ENCODE measurements at regions not wholly inside any gene's neighbourhood (a gene's known extent, or its start where the extent isn't known, plus 50 kb on each side); places are given as distances from the start of the nearest gene placed in this dataset.

DNA sequence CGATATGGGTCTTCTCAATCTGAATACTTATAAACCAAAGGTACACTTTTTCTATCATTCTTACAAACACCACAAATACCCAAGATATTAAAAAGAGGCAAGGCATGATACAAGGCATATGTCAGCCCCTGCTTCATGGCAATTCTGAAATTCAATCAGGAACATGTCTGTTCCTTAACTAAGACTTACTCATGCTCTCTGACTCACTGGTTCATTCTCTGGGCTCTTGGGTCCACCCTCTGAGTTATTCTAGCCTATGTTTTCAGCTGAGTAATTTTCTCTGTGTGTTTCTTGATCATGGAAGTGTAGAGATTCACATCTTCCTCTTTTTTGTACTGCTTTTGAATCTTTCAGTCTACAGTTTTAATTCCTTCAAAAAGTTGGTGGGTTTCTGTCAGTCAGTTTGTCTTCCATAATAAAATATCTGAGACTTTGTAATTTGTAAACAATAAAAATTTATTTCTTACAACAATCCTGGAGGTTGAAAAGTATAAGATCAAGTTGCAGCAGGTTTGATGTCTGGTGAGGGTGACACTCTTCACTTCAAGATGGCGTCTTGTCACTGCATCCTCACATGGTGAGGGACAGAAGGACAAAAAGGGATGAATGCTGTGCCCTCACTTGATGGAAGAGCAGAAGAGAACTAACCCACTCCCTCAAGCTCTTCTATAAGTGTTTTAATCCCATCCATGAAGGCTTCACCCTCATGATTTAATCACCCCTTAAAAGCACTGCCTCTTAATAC is 211.7 kb downstream of the FAM76B start:
- DNase-seq = no peak

DNA sequence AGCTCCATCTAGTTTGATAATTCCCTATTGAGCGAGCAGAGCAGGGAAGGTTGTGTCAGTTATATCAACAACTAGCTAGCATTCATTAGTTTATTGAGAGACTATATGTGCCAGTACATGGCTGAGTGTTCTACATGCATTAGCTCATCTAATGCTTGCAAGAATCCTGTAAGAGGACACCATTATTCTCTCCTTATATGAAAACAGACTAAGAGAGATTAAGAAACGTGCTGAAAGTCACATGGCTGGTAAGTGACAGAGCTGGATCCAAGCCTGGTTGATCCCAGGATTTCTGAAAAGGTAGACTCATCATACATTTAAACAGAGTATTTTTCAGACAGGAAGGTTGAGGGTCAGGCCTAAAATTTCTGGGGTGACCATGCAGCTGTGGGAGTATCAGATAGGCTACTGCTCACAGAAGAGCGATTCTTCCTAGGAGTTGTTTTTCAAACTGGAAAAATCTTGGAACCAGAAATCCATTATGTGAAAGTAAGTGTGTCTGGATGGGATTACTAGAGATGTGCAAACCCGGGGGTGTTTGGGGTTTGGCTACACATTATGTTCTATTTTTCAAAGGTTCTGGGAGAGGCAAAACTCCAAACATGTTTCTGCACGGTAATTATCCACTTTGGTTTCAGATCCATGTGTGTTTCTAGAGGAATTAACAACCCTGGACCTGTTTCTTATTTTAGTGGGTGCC is 213.3 kb downstream of the FAM76B start:
- no peak for DNase-seq

DNA sequence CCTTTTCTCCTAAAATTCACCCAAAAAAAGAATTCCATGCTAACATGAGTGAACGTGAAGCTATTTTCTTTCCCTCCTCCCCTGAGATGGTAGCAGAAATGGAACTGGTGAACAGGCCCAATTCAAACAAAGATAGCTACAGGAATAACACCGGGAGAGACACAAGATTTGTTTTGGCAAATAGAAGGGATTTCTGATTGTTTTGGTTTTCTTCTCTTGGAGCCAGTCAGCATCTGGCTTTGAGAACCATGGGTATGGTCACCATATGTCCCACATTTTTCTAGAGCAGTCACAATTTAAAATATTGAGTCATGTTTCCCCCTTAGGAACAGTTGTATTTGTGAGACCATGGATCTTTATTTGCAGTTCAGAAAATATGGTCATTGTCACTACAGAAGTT is 214.1 kb downstream of the FAM76B start:
- DNase-seq = no peak

DNA sequence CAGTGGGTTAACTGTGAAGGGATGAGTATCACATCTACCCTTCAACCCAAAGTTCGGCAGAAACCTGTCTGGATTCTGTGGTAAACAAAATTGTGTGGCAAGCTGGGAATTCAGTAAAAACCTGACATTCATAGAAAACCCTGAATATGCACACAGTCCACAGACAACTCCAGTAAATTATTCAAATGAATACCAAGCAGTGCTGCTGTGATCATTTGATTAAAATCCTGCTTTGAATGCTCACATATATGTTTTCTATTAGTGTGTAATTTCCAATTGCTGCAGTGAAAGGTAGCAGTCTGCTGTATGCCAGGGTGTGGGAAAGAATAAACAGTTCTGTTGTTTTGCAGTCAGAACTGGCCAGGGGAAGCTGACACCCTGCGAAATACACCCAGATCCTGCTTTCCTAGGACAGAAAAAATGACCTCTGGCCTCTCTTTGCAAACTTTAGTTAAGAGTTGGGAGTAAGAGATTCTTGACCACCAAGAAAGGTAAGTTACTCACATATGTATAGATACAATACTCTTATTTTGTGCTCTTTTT is 217.8 kb downstream of the FAM76B start:
- DNase-seq = no peak

DNA sequence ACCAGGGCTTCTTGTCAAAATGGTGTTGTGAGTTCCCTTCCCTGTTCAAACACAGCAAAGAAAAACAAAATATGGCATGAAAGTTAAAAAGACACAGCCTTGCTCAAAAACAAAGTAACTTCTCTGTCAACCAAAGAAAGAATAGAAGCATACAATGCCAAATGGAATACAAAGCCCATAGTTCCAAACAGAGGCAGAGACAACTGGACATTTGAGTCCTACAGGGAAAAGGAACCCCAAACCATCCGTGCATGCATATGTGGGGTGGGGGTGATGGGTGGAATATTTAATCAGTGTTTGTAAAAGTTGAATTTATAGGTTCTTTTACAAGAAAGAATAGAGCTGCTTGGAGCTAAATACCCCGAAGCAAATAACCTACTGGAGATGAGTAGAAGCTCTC is 218.7 kb downstream of the FAM76B start:
- DNase-seq = no peak

DNA sequence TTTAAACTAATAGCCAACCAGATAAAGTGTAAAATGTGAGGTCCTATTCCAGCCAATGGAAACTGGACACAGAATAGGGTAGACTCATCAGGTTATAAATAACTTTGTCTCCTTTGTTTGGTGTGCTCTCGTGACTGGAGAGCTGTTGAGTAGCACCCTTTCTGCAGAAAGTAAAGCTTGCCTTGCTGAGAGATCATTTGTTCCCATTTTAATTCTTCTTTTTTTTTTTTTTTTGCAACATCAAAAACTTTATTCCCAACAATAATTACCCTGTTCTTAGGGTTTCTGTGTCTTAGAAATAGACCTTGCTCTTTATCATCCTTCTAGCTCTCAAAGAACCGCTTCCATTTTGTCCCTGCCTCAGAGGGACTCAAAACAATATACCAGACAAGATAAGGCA is 220.4 kb downstream of the FAM76B start:
- DNase-seq = no peak

DNA sequence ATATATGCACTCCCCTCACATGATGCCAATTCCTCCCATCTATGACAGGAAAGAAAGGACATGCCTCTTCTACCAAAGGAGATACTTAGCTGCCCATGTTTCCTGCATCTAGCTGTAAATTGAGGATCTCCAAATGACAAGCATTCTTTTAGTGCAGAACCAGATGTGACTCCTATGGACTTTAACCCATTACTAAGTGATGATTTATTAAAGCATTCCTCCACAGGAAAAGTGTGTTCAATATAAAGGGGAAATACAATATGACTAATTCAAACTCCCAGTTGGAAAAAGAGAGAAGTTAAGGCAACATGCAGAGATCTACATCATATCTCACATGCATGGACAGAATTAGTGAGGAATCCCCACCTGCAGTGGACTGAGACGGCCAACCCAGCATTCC is 221.3 kb downstream of the FAM76B start:
- DNase-seq = no peak

DNA sequence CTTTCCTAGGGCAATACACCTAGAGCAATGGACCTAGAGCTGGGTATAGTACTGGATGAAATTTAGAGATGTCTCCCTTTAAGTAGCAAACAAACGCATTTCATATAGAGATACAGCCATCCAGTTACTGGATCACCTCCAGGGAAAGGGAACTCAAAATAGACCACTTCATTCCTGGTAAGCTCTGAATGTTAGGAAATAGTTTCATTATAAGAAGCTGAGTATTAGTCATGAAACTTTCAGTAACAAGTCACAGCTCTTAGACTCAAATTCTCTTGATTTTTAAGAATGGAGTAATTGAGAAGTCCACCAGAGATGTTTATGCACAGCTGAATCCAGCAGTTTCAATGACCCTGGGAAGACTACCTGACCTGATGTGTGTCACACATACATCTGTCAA is 221.9 kb downstream of the FAM76B start:
- no peak for DNase-seq

DNA sequence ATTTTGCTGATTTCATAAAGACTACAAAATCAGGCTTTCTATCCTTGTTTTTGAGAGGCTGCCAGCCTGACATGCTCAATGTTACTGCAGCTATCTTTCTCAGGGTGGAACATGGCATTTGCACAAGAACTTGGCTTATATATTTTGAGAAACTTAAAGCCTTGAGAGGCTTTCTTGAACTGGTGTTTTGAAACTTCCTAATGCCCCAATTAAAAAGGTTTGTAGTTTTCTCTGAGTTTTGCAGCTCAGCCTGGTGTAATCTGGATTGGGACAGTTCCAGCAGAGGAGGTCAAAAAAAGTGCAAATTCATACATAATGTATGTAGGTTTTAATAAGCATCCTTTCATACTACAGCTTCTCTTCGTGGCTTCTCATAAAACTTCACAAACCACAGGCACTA is 223.4 kb downstream of the FAM76B start:
- no peak for DNase-seq

DNA sequence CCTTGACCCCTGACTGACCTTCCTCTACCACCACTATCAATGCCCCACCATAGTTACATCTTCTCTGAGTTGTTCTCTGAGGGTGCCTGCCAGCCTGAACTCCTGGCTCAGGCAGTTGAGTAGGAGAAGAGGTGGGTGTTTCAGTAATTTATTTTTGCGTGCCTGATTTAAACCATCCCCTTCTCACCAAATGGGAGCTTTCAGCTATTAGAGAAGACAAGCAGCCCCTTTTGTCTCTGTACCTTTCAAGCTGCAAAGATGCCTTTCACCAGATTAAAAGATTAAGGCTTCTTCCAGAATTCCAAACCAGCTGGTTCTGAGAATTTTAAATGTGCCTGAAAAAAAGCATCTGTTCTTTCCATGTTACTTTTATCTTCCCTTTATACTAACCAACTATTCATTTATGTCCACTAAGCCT is 223.8 kb downstream of the FAM76B start:
- DNase-seq = no peak

DNA sequence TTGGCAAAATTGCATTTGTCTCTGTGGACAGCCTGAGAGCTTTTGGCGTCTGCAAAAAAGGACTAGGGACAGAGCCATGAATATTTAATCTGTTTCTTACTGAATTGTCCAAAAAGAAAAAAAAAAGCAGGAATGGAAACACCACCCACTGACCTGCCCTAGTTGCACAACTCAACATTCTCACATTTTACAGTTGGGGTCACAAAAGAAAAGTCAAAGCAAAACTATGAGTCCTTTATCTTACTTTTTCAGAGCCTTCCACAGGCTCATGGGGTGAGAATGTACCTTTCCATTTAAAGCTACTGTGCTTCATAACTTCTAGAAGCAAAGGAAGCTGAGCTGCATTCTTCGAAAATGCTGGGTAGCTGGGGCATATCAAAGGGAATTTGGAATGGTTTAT is 225.7 kb downstream of the FAM76B start:
- no peak for DNase-seq

DNA sequence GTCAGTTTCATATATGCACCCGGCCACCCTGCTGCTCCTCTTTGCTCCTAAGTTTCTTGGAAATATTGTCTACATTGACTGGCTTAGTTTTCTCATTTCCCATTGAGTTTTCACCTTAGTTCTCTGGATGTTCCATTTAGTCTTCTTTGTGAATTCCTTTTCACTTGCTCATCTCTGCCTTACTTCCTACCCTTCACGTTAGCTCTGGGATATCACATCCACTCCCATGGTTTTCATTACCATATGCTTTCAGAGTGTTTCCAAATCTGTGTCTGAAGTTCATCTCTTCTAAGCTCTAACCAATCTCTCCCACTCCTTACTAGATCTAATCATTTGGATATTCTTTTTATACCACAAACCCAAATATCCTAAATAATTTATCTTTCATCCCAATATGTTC is 226.4 kb downstream of the FAM76B start:
- DNase-seq = no peak

DNA sequence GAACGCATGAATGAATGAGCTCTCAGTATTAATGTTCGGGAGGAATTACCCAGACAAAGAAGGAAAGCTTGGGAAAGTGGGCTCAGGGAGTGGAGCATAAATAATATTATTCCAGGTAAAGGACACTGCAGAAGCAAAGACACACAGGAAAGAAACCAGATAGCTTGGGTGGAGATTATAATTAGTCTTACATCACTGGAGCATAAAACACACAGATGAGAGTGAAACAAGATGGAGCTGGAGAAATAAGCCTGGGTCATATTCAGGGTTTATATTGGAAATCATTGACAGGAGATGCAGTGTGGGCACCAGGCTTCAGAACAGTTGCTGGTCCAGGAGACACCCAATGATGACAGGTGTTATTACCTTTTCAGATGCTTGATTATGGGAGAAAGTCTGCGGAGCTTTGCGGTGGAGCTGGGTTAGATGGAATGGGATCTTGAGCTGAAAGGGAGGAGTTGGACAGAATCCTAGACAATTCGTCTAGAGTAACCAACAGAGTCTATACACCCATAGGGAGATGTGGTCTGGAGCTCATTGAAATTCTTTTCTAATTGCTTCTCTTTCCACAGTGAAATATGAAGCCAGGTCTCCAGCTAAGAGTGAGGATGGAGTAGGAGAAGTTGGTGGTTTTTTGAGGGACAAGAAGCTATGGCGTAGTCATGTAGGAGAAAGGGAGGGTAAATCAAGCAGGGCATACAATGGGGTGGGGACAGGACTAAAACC is 227.2 kb downstream of the FAM76B start:
- DNase-seq = no peak

DNA sequence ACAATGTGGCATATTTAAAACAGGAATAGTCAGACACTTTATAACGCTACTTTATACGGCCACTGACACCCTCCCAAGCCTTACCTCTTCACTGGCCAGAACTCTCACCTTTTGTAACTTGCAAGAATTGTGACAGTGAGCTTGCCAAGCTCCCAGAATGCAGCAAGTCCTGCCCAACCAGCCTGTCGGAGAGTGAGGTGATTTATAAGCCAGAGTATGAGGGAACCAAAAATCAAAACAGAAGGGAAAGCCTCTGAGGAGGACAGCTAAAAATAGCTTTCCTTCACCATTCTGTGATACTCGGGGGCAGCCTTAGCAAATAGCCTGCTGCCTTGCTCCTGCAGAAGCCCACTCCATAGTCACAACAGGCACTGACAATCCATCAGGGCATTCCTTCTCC is 229.7 kb downstream of the FAM76B start:
- no peak for DNase-seq

DNA sequence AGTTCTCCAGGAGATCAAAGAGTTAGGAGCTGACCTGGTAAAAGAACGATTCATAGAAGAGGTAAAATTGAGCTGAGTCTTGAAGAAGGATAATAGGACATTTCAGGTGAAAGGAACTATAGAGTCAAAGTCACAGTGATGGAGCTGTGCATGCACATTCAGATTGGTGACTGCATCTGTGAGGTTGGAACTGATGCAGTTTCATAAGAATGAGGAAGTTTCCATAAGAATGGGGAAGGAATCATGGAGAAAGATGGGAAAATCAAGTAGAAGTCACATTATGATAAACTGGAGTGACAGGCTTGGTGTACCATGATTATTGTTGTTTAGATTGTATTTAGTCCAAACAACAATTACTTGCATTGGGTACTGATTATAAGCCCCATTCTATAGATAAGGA is 232.2 kb downstream of the FAM76B start:
- DNase-seq = no peak

DNA sequence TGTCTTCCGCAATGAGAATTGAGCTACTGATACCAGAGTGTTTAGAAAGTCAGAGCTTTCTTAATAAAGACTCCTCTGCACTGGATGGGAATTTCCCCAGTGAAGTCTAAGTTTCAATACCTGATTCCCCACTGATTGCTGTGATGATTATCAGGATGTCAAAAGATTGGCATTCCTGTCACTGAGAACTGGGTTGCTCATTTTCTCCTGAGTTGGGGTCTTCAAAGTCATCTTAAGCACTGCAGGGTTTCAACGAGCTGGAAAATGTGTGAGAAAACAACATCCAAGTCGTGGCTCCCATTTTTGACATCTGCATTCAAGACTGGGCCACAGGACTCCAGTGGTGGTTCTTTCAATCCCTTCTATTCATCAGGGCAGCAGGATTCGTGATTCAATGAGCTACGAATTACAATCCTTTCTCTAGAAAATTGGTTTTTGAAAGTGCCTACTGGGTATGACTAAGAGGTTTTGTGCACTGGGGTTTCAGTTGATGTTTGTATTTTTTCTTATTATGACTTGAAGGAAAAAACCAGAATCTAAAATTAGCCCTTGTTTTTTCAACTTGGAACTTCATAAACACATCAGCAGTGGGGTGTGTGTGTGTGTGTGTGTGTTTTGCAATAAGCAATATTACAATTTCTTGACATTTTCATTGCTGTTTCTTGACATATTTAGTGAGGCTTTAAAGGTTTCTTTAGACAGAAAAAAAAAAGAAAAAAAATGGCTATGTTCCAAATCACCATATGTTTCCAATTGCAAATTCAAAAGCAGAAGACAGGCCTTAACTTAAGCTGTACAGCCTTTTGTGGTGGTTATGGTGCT is 233.0 kb downstream of the FAM76B start:
- DNase-seq = no peak

DNA sequence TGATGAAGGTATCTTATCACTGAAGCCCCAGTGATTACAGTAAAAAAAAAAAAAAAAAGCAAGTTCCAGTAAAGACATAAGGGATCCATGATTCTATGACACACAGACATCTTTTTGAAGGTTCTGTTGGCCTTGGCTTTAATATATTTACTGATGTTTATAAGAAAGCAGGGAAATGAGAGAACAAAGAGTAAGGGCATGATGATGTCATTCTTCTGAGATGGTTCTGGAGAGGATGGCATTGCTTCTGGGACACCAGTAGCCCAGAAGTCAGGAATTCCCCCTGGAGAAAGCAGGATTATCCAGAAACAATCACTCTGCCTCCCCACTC is 233.6 kb downstream of the FAM76B start:
- DNase-seq = no peak

DNA sequence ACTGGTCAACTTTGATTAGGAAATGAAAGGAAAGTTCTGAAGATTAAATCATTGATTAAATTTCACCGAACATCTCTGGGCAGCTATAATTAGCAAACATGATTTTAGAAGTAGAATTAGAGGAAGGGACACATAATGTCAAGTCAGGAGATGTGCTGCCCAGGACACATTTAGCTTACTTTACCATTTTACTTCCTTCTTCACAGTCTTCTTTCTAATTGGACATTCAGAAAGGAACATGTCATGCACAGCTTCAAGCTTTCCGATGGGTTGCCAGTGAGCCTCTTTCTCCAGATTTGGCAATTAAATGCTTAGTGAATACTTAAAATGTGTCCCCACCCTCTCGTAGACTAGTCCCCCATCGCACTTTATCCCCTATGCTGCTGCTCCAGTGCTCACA is 234.7 kb downstream of the FAM76B start:
- no peak for DNase-seq

DNA sequence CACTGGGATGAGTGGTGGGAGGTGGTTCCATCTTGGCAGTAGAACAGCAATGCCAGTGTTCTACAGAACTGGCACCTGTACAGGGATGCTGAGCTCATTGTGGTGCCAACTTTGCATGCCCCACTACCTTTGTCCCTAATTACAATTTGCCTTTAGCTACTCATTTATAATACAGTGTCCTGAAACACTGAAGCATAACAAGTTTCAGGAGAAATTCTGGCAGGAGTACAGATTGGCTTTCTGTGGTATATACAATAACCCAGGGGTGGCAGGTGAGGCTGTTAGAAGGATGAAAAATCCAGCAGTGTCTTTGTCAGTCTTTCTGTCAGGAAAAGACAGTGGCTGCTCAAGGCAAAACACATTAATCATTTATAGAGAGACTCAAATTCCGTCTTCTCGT is 240.3 kb downstream of the FAM76B start:
- no peak for DNase-seq

DNA sequence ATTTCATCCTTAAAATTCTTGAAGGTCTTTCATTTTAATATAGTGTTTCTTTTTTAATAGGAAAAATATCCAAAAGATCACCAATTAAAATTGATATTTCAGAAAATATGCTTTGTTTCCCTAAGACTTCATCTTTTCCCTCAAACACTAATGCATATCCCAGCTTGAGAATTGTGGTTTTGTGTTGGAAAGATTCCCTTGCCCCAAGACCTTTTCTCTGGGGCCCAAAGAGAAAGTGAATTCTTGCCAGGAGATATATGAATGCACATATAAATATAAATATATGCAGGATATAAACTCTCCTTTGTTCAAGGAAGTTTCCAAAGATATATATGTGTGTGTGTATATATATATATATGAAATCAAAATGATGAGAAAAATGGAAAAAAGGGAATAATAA is 241.2 kb downstream of the FAM76B start:
- no peak for DNase-seq

DNA sequence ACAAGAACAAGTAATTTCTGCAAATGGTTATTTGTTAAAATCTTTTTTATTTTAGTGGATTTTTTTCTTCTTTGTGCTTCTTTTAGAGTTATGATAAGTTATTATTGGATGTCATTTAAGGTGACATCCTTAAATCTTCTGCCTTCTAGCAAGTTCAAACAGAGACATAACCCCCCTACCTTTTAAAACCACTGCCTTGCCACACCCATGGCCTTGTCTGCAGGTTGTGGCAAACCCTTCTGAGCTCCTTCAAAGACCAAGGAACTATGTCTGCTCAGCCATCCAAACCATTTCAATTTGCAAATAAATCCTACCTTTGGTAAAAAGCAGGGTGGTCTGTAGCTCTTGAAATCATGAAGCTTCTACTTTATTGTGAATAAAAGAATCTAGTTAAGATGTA is 241.6 kb downstream of the FAM76B start:
- DNase-seq = no peak

DNA sequence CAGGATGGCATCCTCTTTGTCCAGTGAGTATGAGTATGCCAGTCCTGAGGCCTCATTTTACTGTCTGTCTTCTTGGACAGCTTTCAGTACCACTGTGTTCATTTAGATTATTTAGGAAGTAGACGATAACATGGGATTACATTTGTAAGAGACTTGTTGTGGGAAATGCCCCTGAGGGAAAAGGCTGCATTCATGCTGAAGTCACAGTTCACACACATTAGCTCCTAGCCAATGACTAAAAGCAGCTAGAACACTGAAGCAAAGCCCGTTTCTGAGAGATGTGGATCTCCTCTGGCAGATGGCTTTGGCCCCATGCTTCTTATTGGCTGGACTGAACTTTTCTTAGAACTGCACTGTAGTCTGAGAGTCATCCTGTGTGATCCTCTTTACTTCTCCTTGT is 242.4 kb downstream of the FAM76B start:
- no peak for DNase-seq
